HCT116 (cell line): ENCODE measurements at regions not wholly inside any gene's neighbourhood (a gene's known extent, or its start where the extent isn't known, plus 50 kb on each side); places are given as distances from the start of the nearest gene placed in this dataset.

Experiments
- CTCF ChIP-seq, 3 experiments: fragments of 200-600 bp in 1 of 3; sonication (generic) in 1 of 3; IDR thresholded peaks in 2 of 3; conservative IDR thresholded peaks in 1 of 3; 2 replicates each; pipeline ENCODE4 v1.5.1; 2012 to 2017; ENCODE audit warnings: low read depth in 2 of 3, low read length in 2 of 3, antibody characterized with exemption in 1 of 3, borderline replicate concordance in 1 of 3, control low read depth in 1 of 3, mild to moderate bottlenecking in 1 of 3, mixed read lengths in 1 of 3, mixed run types in 1 of 3, moderate library complexity in 1 of 3; ENCODE audit not compliant: insufficient read depth in 1 of 3
- EZH2 ChIP-seq: fragments of 200-600 bp; sonication (generic); IDR thresholded peaks from 2 replicates; pipeline ENCODE4 v1.6.1; 2017; ENCODE audit warnings: antibody characterized with exemption, mixed run types
- ZNF274 ChIP-seq: fragments of 200-500 bp; sonication (Bioruptor generic); IDR thresholded peaks from 2 replicates; pipeline ENCODE4 v1.6.1; 2014; ENCODE audit warnings: mild to moderate bottlenecking, low read depth, low read length, inconsistent platforms

- no peak for TF ChIP-seq EZH2
- no peak for TF ChIP-seq CTCF (IDR thresholded peaks at IDR 0.05 in 2 of 3, conservative IDR thresholded peaks at IDR 0.05 in 1 of 3; ENCODE audit: borderline replicate concordance in 1 of 3, insufficient read depth in 1 of 3, low read depth in 2 of 3, low read length in 2 of 3)
- no peak for TF ChIP-seq ZNF274
These were observed 518.3 kb downstream of the PPARGC1A start for GRCh38 chr4:23371533-23371932.
